A549 (cell line): ENCODE measurements at regions not wholly inside any gene's neighbourhood (a gene's known extent, or its start where the extent isn't known, plus 50 kb on each side); places are given as distances from the start of the nearest gene placed in this dataset.

Source experiments
- CBX8 ChIP-seq: fragments of 200-600 bp; sonication (generic); IDR thresholded peaks from 2 replicates; pipeline ENCODE4 v1.6.1; 2016
- CHD4 ChIP-seq: fragments of 200-600 bp; sonication (generic); IDR thresholded peaks from 2 replicates; pipeline ENCODE4 v1.6.1; 2016; ENCODE audit warnings: antibody characterized with exemption, mild to moderate bottlenecking, borderline replicate concordance
- CTCF ChIP-seq: fragments of >200 bp; sonication (Bioruptor Twin); formaldehyde crosslinking; IDR thresholded peaks from 3 replicates; pipeline ENCODE4 v1.5.1; 2016
- EP300 ChIP-seq, 2 experiments: fragments of >200 bp; sonication (Bioruptor Twin); formaldehyde crosslinking; IDR thresholded peaks; 2 replicates in 1 of 2; 3 replicates in 1 of 2; pipeline ENCODE4 v1.6.1; 2016 to 2017
- ESRRA ChIP-seq: fragments of 150-350 bp; IDR thresholded peaks from 2 replicates; pipeline ENCODE4 v1.6.1; 2014; ENCODE audit warnings: mild to moderate bottlenecking, low read length, borderline replicate concordance
- HDAC2 ChIP-seq: fragments of 200-600 bp; sonication (generic); IDR thresholded peaks from 2 replicates; pipeline ENCODE4 v1.6.1; 2016
- JUN ChIP-seq, 2 experiments: fragments of >200 bp; sonication (Bioruptor Twin); formaldehyde crosslinking; IDR thresholded peaks; 2 replicates in 1 of 2; 3 replicates in 1 of 2; pipeline ENCODE4 v1.6.1; 2016 to 2017
- MYC ChIP-seq: IDR thresholded peaks from 2 replicates; pipeline ENCODE4 v1.6.1; 2012; ENCODE audit warnings: mild to moderate bottlenecking, inconsistent platforms, low read length, improper control_type of control experiment, borderline replicate concordance
- POLR2A ChIP-seq: IDR thresholded peaks from 2 replicates; pipeline ENCODE4 v1.6.1; 2012; ENCODE audit warnings: mild to moderate bottlenecking, low read length
- RNF2 ChIP-seq: fragments of 200-600 bp; sonication (generic); IDR thresholded peaks from 2 replicates; pipeline ENCODE4 v1.6.1; 2016; ENCODE audit warnings: low read depth, mild to moderate bottlenecking, antibody characterized with exemption, moderate library complexity, borderline replicate concordance
- USF2 ChIP-seq: fragments of 450-650 bp; IDR thresholded peaks from 2 replicates; pipeline ENCODE4 v1.6.1; 2014; ENCODE audit warnings: antibody characterized with exemption

GRCh38 chr18:61608316-61608715 lies 275.1 kb downstream of the CDH20 start:
- TF ChIP-seq CTCF (no peak), JUN (IDR thresholded peaks at IDR 0.05) (no peak), USF2 (no peak), RNF2 (no peak), HDAC2 (no peak), MYC (no peak), ESRRA (no peak), POLR2A (no peak), CBX8 (no peak), EP300 (IDR thresholded peaks at IDR 0.05) (no peak), CHD4 (no peak)
